Mammary epithelial cell (primary cell): ENCODE measurements at regions not wholly inside any gene's neighbourhood (a gene's known extent, or its start where the extent isn't known, plus 50 kb on each side); places are given as distances from the start of the nearest gene placed in this dataset.

Experiments
- CTCF ChIP-seq, 2 donors: IDR thresholded peaks in 1 of 2; conservative IDR thresholded peaks in 1 of 2; 2 replicates each; pipeline ENCODE4 v1.5.1; 2011 to 2012; ENCODE audit warnings: inconsistent platforms in 2 of 2, low read length in 2 of 2, mild to moderate bottlenecking in 2 of 2, control low read depth in 1 of 2, low read depth in 1 of 2; ENCODE audit not compliant: insufficient read depth in 1 of 2; ENCODE audit errors: extremely low read depth in 1 of 2
- EZH2 ChIP-seq: IDR thresholded peaks from 2 replicates; pipeline ENCODE4 v1.6.1; 2012; ENCODE audit warnings: low read length, inconsistent platforms, borderline replicate concordance

- TF ChIP-seq CTCF (conservative IDR thresholded peaks at IDR 0.05 in 1 of 2, IDR thresholded peaks at IDR 0.05 in 1 of 2; ENCODE audit: extremely low read depth in 1 of 2, insufficient read depth in 1 of 2, low read depth in 1 of 2, low read length in 2 of 2) (no peak), EZH2 (no peak)
Measured at GRCh38 chr15:99503411-99503810, 62.4 kb upstream of the MEF2A start.
